GM21717 (cell line): ENCODE measurements at regions not wholly inside any gene's neighbourhood (a gene's known extent, or its start where the extent isn't known, plus 50 kb on each side); places are given as distances from the start of the nearest gene placed in this dataset.
A peak's percentile ranks its signal among the peaks of the same experiment; 100 is the strongest.
"Not testable (repeated sequence)": the region's sequence is repeated elsewhere in the genome, so short reads cannot be mapped to it uniquely, and the experiment has no call there.

Source experiments
- ATAC-seq: cut with Tn5 transposase; IDR thresholded peaks from one replicate; pipeline ENCODE4 v1.9.1; 2021; ENCODE audit warnings: mild to moderate bottlenecking, moderate library complexity; ENCODE audit not compliant: unreplicated experiment

DNA sequence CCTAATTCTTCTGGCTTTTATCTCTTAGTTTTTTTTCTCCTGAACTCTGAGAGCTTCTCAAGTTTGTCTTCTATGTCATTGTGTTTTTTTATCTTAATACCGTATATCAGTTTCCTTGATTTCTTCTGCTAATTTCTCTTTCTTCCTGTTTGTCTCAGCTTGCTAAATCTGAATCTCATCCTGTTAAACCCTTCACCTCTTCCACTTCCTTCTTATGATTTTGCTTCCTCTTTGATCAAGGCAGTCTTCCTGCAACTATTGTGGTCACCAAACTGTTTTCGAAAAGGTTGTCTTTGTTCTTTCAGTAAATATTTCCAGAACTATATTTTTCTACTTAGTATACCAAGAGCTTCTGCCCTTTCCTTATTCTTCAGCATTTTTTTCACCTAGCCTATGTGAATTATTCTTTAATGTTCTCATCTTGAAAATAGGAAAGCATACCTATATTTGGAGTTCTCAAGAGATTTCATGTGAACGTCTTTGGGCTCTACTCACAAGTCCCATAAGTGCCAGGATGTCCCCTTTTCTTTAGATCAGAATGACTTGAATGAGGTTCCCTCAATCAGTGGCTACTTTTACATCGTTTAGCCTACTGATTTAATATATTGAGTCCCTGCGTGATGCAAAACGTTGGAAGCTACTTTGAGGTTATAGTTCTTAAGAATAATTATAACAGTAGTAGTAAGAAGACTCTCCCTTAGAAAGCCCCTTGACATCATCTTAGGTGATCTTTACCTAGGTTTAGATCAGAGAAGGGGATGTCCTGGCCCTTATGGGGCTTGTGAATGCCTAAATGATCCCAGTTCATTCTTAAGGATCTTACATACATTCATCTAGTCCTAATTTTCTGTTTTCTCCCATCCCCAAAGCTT is 415.4 kb upstream of the AUTS2 start:
- ATAC-seq, result no peak

DNA sequence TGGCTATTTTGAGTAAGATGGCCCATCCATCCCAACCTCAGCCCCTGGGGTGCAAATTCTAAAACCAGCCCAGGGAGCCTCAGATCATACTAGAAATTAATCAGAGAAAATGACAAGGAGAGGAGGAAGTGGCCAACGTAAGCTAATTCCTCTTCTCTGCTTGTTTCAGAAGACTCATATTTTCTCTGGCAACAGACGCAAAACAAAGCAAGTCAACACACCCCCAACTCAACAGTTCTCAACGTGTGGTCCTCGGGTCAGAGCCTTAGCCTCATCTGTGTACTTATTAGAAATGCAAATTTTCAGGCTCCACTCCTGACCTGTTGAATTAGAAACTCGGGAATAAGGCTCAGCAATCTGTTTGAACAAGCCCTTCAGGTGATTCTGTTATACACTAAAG is 413.9 kb upstream of the AUTS2 start:
- no peak for ATAC-seq

DNA sequence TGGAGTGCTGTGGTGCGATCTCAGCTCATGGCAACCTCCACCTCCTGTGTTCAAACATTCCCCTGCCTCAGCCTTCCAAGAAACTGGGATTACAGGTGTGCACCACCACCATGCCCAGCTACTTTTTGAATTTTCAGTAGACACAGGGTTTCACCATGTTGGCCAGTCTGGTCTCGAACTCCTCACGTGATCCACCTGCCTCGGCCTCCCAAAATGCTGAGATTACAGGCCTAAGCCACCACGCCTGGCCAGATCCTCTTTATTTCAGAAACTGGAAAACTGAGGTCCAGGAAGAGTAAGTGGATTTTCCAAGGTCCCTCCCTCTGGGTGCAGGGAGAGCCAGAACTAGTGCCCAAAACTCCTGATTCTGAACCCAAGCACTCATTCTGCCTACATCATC is 413.1 kb upstream of the AUTS2 start:
- ATAC-seq, result no peak

DNA sequence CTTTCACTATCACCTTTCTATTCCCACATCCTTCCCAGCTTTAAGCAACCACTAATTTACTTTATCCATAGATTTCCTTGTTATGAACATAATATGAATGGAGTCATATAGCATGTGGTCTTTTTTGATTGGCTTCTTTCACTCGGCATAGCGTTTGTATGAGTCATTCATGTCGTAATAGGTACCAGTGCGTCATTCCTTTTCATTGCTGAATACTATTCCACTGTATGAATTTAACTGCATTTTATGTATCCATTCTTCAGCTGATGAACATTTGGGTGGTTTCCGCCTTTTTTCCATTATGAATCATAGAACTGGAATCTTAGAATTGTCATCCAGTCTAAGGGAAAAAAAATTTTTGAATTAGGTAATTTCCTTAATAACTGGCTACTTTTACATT is 411.3 kb upstream of the AUTS2 start:
- no peak for ATAC-seq

DNA sequence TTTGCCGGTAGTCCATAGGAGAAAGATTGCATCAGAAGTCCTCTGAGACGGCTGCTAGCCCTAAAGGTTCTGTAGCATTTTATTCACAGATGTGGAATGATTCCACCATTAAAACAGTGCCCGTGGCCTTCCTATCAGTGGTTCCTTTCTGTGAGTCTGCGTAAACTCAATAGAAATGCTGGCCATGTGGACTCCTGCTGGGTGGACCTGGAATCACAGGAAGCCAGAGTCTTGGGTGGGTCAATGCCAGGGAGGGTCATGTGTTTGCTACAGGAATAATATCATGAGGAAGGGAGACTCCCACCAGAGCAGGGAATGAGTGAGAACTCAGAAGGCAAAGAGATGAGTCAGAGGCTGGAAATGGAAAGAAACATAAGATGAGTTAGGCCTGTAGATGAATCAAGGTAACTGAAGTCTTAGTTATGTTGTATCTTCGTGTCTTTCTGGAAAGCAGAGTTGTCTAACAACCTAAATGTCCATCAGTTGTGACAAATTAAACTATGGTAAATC is 410.4 kb upstream of the AUTS2 start:
- no peak for ATAC-seq

DNA sequence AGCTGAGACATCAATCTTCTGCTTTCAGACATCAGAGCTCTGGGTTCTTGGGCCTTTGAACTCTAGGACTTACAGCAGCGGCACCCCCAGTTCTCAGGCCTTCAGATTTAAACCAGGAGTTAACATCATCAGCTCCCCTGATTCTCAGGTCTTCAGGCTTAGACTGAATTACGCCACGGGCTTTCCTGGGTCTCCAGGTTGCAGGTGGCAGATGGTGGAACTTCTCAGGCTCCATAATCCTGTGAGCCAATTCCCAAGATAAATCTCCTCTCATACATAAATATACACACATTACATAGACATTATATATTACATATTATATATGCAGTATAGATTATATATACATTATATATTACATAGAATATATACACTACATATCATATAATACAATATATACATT is 408.9 kb upstream of the AUTS2 start:
- ATAC-seq, result no peak

DNA sequence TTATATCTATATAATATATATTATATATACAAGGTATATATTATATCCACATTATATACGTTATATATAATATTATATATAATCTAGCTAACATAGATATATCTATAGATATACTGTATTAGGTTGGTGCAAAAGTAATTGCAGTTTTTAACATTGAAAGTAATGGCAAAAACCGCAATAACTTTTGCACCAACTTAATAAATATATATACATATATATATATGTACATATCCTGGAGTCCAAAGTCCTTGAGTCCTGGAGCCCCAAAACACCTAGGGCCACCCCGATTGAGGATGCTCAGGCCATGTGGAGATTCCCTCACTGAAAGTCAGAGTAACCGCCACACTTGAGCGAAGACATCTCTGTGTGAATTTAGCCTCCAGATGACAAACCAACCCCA is 408.2 kb upstream of the AUTS2 start:
- ATAC-seq, result no peak

DNA sequence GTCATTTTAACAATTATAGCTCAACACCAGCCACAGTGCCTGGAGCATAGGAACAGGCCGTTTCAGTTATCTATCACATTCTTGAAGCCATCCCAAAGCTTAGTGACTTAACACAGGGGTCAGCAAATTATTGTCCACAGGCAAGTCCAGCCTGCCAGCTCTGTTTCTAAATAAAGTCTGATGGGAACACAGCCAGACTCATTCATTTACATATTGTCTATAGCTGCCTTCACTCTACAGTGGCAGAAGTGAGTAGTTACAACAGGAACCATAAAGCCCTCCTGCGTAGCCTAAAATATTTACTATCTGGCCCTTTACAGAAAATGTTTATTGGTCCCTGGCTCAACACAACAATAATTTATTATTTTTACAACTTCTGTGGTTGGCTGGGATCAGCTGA is 407.5 kb upstream of the AUTS2 start:
- no peak for ATAC-seq

DNA sequence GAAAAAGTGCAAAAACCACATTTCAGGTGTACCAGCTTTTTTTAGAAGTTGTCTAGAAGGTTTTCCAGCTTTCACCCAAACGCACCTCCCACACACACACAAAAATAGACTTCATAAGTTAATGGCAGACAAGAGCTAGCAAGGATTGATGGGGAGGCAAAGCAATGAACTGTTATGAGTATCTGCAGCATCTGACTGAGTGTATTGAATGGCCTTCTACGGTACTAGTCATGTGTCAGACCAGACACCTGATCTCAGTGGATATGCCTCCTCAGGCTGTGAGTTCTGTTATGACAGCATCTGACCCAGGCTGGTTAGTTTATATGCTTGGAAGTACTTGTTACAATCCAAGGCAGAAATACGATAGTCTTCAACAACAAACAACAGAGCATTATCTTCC is 406.1 kb upstream of the AUTS2 start:
- no peak for ATAC-seq

DNA sequence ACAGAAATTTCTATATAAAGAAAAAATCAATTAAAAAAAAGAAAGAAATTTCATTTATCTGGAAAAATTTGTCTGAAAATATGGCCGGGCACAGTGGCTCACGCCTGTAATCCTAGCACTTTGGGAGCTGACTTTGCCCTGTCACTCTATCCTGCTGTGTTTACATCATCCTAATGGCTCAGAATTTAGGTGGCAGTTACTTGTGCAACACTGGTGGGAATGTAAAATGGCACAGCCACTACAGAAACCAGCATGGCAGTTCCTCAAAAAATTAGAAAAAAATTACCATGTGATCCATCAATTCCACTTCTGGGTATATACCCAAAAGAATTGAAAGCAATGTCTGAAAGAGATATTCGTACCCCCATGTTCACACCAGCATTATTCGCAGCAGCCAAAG is 405.2 kb upstream of the AUTS2 start:
- ATAC-seq, result no peak

DNA sequence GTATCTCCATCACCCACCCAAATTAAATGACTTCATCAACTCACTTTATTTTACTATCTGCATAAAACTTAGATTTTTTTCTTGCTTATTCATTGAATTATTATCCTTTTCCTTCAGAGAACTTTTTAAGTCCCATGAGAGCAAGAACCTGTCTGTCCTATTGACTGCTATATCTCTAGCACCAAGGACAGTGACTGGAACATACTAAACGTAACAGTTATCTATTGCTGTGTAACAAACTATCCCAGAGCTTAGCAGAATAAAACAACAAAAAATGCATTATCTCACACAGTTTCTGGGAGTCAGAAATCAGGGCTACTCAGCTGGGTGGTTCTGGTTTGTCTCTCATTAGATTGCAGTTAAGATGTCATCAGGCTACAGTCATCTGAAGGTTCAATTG is 401.7 kb upstream of the AUTS2 start:
- no peak for ATAC-seq

DNA sequence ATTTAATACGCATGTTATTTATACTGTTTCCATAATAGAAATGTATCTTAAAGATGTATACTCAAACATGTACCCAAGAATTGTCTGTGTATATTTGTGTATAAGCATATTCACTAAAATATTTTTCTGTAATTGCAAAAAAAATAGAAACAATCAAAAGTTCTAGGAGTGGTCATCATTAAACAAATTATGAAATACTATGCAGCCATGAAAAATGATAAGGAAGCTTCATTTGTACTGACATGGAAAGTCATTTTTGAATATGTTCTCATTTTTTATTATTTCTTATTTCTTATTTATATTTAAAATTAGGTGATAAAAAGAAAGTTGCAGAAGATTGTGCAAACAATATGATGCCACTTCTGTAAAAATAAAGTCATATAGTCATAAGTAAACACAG is 400.0 kb upstream of the AUTS2 start:
- ATAC-seq, result no peak

DNA sequence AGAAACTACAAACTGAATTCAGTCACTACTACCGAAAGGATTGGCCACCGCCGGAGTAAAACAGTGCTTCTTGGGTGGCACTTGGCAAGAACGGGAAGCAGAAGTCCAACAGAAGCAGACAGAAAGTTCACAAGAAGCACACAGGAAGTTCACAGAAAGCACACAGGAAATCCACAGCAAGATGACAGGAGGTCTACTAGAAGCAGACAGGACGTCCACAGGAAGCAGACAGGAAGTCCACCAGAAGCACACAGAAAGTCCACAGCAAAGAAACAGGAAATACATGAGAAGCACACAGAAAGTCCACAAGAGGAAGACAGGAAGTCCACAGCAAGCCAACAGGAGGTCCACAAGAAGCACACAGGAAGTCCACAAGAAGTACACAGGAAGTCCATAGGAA is 399.2 kb upstream of the AUTS2 start:
- no peak for ATAC-seq

DNA sequence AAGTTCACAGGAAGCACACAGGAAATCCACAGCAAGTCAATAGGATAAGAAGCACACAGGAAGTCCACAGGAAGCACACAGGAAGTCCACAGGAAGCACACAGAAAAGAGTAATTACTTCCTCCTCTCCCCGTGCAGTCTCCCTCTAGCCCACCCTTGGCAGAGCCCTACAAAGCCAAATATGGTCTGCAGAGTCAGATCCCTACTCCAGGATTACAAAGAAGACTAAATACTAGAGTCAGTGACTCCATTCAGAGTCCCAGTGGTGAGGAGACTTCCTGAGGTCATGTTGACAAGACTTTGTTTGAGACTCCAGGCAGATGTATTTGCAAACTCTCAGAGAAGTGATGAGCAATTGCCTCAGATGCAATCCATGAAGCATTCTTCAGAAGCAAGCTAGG is 398.6 kb upstream of the AUTS2 start:
- ATAC-seq, result no peak

DNA sequence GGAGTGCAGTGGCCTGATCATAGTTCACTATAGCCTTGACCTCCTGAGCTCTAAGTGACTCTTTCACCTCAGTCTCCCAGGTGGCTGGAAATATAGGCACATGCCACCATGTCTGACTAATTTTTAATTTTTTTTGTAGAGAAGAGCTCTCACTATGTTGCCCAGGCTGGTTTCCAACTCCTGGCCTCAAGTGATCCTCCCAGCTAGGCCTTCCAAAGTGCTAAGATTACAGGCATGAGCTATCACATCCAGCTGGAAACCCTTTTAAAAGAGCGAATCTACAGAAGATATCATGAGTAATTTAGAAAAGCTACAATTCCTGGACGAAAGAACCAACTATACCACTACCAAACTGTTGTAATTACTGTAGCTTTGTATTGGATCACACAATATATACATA is 394.4 kb upstream of the AUTS2 start:
- no peak for ATAC-seq

DNA sequence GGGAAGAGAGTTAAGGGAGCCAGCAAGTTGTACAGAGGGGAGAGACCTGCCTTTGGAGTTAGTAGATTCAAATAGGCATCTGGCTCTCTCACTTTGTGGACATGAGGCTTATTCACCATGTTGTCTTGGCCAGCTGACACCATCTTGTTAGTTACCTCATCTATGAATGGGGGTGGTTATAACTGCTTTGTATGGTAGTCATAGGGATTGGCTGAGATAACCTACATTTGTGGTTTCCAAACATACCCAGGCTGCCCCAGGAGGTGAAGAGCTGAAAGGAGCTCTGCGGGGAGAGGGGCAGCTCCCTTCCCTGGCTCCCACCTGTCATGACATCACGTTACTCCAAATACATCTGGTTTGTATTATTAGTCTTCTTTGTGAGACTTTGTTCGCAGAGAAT is 393.3 kb upstream of the AUTS2 start:
- no peak for ATAC-seq

DNA sequence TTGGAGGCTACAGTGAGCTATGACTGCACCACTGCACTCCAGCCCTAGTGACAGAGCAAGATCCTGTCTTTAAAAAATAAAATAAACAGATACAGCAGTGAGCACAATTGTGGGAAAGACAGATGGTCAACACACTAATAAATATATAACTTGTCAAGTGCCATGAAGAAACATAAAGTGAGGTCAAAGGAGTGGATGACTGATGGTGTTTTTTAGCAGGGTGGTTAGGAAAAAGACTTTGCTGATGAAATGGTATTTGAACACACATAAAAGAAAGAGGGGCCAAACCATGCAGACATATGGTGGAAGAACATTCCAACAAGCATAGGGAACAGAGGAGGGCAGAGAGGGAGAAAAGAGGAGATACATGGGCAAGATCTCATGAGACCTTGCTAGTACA is 392.7 kb upstream of the AUTS2 start:
- ATAC-seq, result no peak

DNA sequence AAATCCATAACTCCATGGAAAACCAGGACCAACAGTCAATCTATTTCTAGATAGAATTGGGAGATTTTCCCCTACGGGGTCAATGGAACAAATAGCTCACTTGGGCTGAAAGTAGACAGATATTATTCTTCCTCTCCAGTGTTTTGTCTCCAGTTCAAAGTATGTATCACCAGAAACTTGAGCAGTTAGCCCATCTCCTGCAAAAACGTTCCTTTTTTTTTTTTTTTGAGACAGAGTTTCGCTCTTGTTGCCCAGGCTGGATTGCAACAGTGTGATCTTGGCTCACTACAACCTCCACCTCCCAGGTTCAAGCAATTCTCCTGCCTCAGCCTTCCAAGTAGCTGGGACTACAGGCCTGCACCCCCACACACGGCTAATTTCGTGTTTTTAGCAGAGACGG is 390.0 kb upstream of the AUTS2 start:
- no peak for ATAC-seq

DNA sequence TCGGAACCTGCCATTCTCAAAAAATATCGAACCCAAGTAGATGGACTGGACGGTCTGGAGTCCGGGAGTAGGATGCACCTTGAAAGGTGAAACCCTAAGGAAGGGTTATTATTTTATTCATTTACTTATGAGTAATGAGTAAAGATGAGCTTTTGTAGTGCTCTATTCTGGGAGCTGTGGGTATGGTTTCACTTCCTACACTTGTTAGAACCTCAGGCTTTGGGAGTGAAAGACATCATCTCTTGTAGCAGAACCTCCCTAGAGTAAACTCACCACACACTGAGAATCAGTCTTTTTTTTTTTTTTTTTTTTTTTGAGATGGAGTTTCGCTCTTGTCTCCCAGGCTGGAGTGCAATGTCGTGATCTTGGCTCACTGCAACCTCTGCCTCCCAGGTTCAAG is 389.4 kb upstream of the AUTS2 start:
- ATAC-seq, result peak; percentile 88

DNA sequence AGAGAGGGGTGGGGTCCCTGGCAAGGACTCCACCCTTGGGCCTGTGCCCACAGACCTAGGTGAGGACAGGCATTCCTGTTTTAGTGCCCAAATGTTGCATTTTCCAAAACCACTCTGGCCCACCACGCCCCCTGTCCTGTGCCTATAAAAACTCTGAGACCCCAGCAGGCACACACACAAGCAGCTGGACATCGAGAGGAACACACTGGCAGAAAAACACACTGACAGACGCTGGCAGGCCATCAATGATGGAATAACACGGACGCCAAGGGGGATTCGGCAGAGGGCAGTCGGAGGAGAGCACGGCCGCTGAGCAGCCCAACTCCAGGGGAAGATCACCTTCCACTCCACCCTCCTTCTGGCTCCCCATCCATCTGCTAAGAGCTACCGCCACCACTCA is 386.9 kb upstream of the AUTS2 start:
- no peak for ATAC-seq

DNA sequence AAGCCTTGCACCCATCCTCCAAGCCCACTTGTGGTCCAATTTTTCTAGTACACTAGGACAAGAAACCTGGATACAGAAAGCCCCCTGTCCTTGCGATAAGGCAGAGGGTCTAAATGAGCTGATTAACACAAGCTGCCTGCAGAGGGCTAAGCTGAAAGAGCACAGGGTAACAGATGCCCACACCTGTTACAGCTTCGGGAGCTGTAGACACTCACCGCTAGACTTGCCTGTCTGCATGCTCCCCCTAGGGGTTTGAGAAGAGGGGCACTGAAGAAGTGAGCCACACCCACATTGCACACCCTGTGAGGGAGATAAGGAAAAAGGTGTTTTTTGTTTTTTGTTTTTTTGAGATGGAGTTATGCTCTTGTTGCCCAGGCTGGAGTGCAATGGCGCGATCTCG is 386.5 kb upstream of the AUTS2 start:
- no peak for ATAC-seq

DNA sequence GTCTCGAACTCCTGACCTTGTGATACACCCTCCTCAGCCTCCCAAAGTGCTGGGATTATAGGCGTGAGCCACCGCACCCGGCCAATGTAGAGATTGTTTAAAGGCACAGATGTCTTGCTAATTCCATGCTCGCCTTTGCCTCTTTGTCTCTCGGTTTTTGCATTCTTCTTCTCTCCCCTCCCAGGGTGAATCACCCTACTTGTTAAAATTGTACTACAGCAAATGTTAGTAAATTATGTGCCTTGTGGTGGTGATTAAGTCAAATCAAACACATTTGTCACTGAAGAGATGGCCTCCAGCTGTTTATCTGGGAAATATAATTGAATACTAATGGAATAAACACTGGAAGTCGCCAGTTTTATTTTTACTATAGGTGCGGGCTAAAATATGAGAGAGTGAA is 384.4 kb upstream of the AUTS2 start:
- ATAC-seq, result no peak

DNA sequence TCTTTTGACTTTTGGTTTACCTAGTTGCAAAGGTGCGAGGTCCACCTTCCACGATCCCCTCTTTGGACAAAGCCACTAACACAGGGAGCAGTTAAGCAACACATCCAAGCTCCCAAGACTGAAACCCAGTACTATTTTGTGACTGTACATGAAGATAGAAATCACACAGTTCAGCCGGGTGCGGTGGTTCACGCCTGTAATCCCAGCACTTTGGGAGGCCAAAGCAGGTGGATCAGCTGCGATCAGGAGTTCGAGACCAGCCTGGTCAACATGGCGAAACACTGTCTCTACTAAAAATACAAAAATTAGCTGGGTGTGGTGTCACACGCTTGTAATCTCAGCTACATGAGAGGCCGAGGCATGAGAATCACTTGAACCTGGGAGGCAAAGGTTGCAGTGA is 382.8 kb upstream of the AUTS2 start:
- not testable (repeated sequence) for ATAC-seq
